ENCODE measurements at regions not wholly inside any gene's neighbourhood (a gene's known extent, or its start where the extent isn't known, plus 50 kb on each side); places are given as distances from the start of the nearest gene placed in this dataset.

DNA sequence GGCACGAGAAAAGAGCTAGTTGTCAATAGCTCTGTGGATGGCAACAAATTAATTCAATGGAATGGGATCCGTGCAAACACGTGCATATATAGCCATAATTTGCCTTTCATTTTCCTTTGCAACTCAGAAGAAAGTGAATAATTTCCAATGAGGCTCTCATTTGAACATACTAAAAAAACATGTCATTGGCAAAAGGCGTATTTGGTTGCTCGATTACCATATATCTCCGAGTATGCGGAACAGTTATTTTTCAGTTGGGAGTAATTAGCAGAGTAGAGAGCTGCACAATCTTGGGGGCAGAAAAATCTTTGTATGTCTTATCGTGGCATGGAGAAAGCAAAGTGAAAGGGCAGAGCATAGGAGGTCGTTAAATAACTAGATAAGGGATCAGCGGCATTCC lies 257.4 kb downstream of the SV2B start:
- TF ChIP-seq, protein P1, sequence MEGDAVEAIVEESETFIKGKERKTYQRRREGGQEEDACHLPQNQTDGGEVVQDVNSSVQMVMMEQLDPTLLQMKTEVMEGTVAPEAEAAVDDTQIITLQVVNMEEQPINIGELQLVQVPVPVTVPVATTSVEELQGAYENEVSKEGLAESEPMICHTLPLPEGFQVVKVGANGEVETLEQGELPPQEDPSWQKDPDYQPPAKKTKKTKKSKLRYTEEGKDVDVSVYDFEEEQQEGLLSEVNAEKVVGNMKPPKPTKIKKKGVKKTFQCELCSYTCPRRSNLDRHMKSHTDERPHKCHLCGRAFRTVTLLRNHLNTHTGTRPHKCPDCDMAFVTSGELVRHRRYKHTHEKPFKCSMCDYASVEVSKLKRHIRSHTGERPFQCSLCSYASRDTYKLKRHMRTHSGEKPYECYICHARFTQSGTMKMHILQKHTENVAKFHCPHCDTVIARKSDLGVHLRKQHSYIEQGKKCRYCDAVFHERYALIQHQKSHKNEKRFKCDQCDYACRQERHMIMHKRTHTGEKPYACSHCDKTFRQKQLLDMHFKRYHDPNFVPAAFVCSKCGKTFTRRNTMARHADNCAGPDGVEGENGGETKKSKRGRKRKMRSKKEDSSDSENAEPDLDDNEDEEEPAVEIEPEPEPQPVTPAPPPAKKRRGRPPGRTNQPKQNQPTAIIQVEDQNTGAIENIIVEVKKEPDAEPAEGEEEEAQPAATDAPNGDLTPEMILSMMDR (conservative IDR thresholded peaks at IDR 0.05; ENCODE audit: low read length), result no peak
- no peak for TF ChIP-seq EZH2phosphoT487 (IDR thresholded peaks at IDR 0.05; ENCODE audit: borderline replicate concordance, low read depth, low read length)
